Ovary (tissue), 3 donors: ENCODE measurements at regions not wholly inside any gene's neighbourhood (a gene's known extent, or its start where the extent isn't known, plus 50 kb on each side); places are given as distances from the start of the nearest gene placed in this dataset.

ENCODE experiments used
- POLR2A ChIP-seq: fragments of 450-650 bp; IDR thresholded peaks from one replicate; pipeline ENCODE4 v1.6.1; 2017; ENCODE audit warnings: antibody characterized with exemption, mild to moderate bottlenecking, moderate library complexity
- TF ChIP-seq, protein P1 (sequence below), 3 donors: fragments of 450-650 bp in 2 of 3; fragments of 200-600 bp in 1 of 3; IDR thresholded peaks; one replicate each; pipeline versions ENCODE4 v1.5.1 to v1.8.0; 2016 to 2022; ENCODE audit warnings: antibody characterized with exemption in 3 of 3, mild to moderate bottlenecking in 1 of 3
- donor health status: DM: no; HTN: no; CAD: no.

DNA sequence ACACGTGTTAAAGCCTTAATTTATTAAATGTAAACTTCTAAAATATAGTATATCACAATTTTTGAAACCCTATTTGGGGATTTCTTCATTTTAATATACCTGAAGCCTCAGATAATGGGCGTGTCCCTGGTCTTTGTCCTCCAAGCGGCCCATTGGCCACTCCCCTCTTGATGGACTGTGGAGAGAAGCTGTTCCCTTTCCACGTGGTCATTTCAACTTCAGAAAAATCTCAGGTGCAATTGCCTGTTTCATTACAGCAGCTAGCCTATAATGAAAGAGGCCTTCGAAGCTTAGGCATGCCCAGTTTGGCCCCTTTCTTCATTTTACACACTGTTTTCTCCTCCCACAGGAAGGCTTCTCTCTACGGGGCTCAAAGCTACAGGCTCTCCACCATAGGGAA is 131.4 kb upstream of the ARHGAP5 start:
- no peak for TF ChIP-seq POLR2A
- TF ChIP-seq, protein P1, sequence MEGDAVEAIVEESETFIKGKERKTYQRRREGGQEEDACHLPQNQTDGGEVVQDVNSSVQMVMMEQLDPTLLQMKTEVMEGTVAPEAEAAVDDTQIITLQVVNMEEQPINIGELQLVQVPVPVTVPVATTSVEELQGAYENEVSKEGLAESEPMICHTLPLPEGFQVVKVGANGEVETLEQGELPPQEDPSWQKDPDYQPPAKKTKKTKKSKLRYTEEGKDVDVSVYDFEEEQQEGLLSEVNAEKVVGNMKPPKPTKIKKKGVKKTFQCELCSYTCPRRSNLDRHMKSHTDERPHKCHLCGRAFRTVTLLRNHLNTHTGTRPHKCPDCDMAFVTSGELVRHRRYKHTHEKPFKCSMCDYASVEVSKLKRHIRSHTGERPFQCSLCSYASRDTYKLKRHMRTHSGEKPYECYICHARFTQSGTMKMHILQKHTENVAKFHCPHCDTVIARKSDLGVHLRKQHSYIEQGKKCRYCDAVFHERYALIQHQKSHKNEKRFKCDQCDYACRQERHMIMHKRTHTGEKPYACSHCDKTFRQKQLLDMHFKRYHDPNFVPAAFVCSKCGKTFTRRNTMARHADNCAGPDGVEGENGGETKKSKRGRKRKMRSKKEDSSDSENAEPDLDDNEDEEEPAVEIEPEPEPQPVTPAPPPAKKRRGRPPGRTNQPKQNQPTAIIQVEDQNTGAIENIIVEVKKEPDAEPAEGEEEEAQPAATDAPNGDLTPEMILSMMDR (IDR thresholded peaks at IDR 0.05) = no peak
